Astrocyte (in vitro differentiated cells and primary cell): ENCODE measurements at regions not wholly inside any gene's neighbourhood (a gene's known extent, or its start where the extent isn't known, plus 50 kb on each side); places are given as distances from the start of the nearest gene placed in this dataset.
A peak's percentile ranks its signal among the peaks of the same experiment; 100 is the strongest.

Experiments used
- EZH2 ChIP-seq: IDR thresholded peaks from 2 replicates; pipeline ENCODE4 v1.6.1; 2012; ENCODE audit warnings: mild to moderate bottlenecking, low read length, inconsistent platforms; ENCODE audit not compliant: insufficient read depth
- TF ChIP-seq, protein P1 (sequence below): IDR thresholded peaks from 2 replicates; pipeline ENCODE4 v1.5.1; 2011; ENCODE audit warnings: low read depth, mild to moderate bottlenecking, inconsistent platforms, low read length, moderate library complexity; ENCODE audit not compliant: insufficient read depth

- TF ChIP-seq, protein P1, sequence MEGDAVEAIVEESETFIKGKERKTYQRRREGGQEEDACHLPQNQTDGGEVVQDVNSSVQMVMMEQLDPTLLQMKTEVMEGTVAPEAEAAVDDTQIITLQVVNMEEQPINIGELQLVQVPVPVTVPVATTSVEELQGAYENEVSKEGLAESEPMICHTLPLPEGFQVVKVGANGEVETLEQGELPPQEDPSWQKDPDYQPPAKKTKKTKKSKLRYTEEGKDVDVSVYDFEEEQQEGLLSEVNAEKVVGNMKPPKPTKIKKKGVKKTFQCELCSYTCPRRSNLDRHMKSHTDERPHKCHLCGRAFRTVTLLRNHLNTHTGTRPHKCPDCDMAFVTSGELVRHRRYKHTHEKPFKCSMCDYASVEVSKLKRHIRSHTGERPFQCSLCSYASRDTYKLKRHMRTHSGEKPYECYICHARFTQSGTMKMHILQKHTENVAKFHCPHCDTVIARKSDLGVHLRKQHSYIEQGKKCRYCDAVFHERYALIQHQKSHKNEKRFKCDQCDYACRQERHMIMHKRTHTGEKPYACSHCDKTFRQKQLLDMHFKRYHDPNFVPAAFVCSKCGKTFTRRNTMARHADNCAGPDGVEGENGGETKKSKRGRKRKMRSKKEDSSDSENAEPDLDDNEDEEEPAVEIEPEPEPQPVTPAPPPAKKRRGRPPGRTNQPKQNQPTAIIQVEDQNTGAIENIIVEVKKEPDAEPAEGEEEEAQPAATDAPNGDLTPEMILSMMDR = peak; percentile 61
- TF ChIP-seq EZH2 = no peak
Observed at GRCh38 chr7:155190688-155191087, 107.0 kb upstream of the INSIG1 start.
